NK-92 treated with Interleukin-12 subunit alpha and Interleukin-12 subunit beta, amount 100 ng/mL, for 24 hours (cell line): ENCODE measurements at regions not wholly inside any gene's neighbourhood (a gene's known extent, or its start where the extent isn't known, plus 50 kb on each side); places are given as distances from the start of the nearest gene placed in this dataset.
"Not testable (repeated sequence)": the region's sequence is repeated elsewhere in the genome, so short reads cannot be mapped to it uniquely, and the experiment has no call there.

ENCODE experiments used
- DNase-seq: peaks from one replicate; lab custom pipeline; 2025; lab: John Stamatoyannopoulos, UW

GRCh38 chr15:58361273-58361759 lies 70.5 kb upstream of the LIPC start:
- DNase-seq: no peak

- DNase-seq: no peak
Measured at GRCh38 chr15:58362262-58362922, 69.4 kb upstream of the LIPC start.

- not testable (repeated sequence) for DNase-seq
Measured at GRCh38 chr15:58363118-58363517, 68.7 kb upstream of the LIPC start.

- DNase-seq: not testable (repeated sequence)
Measured at GRCh38 chr15:58363673-58364072, 68.1 kb upstream of the LIPC start.

- DNase-seq: not testable (repeated sequence)
Measured at GRCh38 chr15:58365098-58365497, 66.7 kb upstream of the LIPC start.

GRCh38 chr15:58369261-58369701 lies 62.5 kb upstream of the LIPC start:
- no peak for DNase-seq

GRCh38 chr15:58369956-58370355 lies 61.8 kb upstream of the LIPC start:
- no peak for DNase-seq

GRCh38 chr15:58374147-58374546 lies 57.6 kb upstream of the LIPC start:
- DNase-seq: no peak

GRCh38 chr15:58377193-58377592 lies 54.6 kb upstream of the LIPC start:
- no peak for DNase-seq

- no peak for DNase-seq
Measured at GRCh38 chr15:58378241-58379085, 53.3 kb upstream of the LIPC start.

- DNase-seq: not testable (repeated sequence)
Measured at GRCh38 chr15:58379454-58379853, 52.3 kb upstream of the LIPC start.

GRCh38 chr15:58380280-58380945 lies 51.4 kb upstream of the LIPC start:
- DNase-seq: no peak

- DNase-seq: no peak
Measured at GRCh38 chr15:58381697-58382096, 50.1 kb upstream of the LIPC start.
